ENCODE measurements at regions not wholly inside any gene's neighbourhood (a gene's known extent, or its start where the extent isn't known, plus 50 kb on each side); places are given as distances from the start of the nearest gene placed in this dataset.

DNA sequence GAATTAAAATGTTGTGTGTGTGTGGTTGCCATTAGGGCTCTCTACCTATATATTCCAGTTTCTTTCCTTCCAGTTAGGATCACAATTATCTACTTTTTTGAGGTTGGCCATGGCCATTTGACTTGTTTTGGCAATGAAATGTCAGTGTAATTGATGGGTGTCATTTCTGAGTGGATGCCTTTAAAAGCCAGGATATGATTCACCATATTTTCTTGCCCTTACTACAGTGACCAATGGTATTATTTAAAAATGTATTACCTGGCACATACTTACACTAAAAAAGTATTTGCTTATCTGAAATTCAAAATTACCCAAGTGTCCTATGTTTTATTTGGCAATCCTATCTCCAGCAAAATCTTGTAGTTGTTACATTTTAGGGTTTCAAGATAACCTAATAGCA is 258.7 kb upstream of the ACTBL2 start:
- no peak for TF ChIP-seq ASH2L (IDR thresholded peaks at IDR 0.05; ENCODE audit: low read length)
- TF ChIP-seq EGR1 (IDR thresholded peaks at IDR 0.05; ENCODE audit: borderline replicate concordance, low read depth, low read length), result no peak
- no peak for TF ChIP-seq TBP (IDR thresholded peaks at IDR 0.05; ENCODE audit: low read depth, low read length)
- no peak for TF ChIP-seq RNF2 (IDR thresholded peaks at IDR 0.05; ENCODE audit: borderline replicate concordance, low read depth, low read length, missing control alignments, poor library complexity, severe bottlenecking)
- TF ChIP-seq CBX8 (IDR thresholded peaks at IDR 0.05; ENCODE audit: borderline replicate concordance, low read depth, low read length), result no peak
- no peak for TF ChIP-seq JUN (IDR thresholded peaks at IDR 0.05; ENCODE audit: low read depth, low read length)
- TF ChIP-seq CHD1 (IDR thresholded peaks at IDR 0.05; ENCODE audit: low read depth, low read length), result no peak
- no peak for TF ChIP-seq GABPA (IDR thresholded peaks at IDR 0.05; ENCODE audit: borderline replicate concordance, insufficient read depth, low read length)
- no peak for TF ChIP-seq CTBP2 (IDR thresholded peaks at IDR 0.05; ENCODE audit: borderline replicate concordance, insufficient read depth, insufficient read length, low read length)
- no peak for TF ChIP-seq RBBP5 (IDR thresholded peaks at IDR 0.05; ENCODE audit: borderline replicate concordance, low read depth, low read length)
- TF ChIP-seq YY1 (IDR thresholded peaks at IDR 0.05; ENCODE audit: low read depth, low read length), result no peak
- TF ChIP-seq SAP30 (IDR thresholded peaks at IDR 0.05; ENCODE audit: insufficient read depth, insufficient replicate concordance, low read length), result no peak
- Histone ChIP-seq H4K91ac (replicated peaks; ENCODE audit: insufficient read length, low read length) (no peak overlapping the region), H2BK120ac (replicated peaks; ENCODE audit: low read depth, low read length) (no peak overlapping the region), H3K9ac (replicated peaks in 1 of 4; ENCODE audit: extremely low read depth in 1 of 4, low read depth in 3 of 4, low read length in 3 of 4) (no peak overlapping the region), H3K14ac (ENCODE audit: insufficient read length) (no peak overlapping the region), H3K4me2 (ENCODE audit: insufficient read depth in 1 of 2, low read depth in 2 of 2, low read length in 2 of 2) (no peak overlapping the region), H2BK15ac (ENCODE audit: low read length) (no peak overlapping the region), H3K27me3 (replicated peaks in 1 of 4; ENCODE audit: control insufficient read depth in 3 of 4, extremely low read depth in 1 of 4, insufficient read depth in 3 of 4, low read length in 3 of 4) (no peaks in the 10 kb centered on the region), H2BK5ac (ENCODE audit: low read depth, low read length) (no peak overlapping the region), H3K27ac (ENCODE audit: low read depth, low read length) (no peak overlapping the region), H2AK5ac (ENCODE audit: low read depth, low read length) (no peak overlapping the region), H3K56ac (replicated peaks; ENCODE audit: insufficient read length, low read depth, low read length) (no peak overlapping the region), H3K79me2 (ENCODE audit: control insufficient read depth in 1 of 2, insufficient read depth in 2 of 2, low read length in 2 of 2) (no peaks in the 10 kb centered on the region), H3K9me3 (ENCODE audit: insufficient read depth in 2 of 2, low read depth in 1 of 2, low read length in 1 of 2) (no peaks in the 10 kb centered on the region), H2BK20ac (ENCODE audit: low read length) (no peak overlapping the region), H3K4me3 (ENCODE audit: extremely low read depth in 1 of 4, insufficient read depth in 2 of 4, low read depth in 3 of 4, low read length in 4 of 4) (no peak overlapping the region), H3K23me2 (ENCODE audit: low read depth, low read length) (no peaks in the 10 kb centered on the region; the same call in 1 of the 2 replicates), H4K5ac (ENCODE audit: insufficient read length, low read depth, low read length) (no peak overlapping the region), H3K18ac (ENCODE audit: extremely low read depth, low read length) (no peak overlapping the region), H3K23ac (ENCODE audit: insufficient read length) (no peak overlapping the region), H3K4me1 (replicated peaks in 1 of 4; ENCODE audit: control insufficient read depth in 3 of 4, insufficient read depth in 4 of 4, low read length in 3 of 4) (peaks cover 0 to 4% (median 0%) of the 10 kb centered on the region in 4 experiments; a peak in 1 of 7 replicates), H2BK12ac (ENCODE audit: low read depth, low read length) (no peak overlapping the region), H2AFZ (ENCODE audit: low read length) (no peak overlapping the region), H3K79me1 (ENCODE audit: low read depth, low read length) (no peaks in the 10 kb centered on the region), H4K8ac (ENCODE audit: extremely low read depth, insufficient read depth, low read length) (no peak overlapping the region), H3K36me3 (ENCODE audit: control insufficient read depth in 2 of 4, insufficient read depth in 4 of 4, low read length in 3 of 4) (no peaks in the 10 kb centered on the region), H3K4ac (replicated peaks; ENCODE audit: insufficient read length, low read depth, low read length) (no peak overlapping the region), H4K20me1 (replicated peaks in 1 of 2; ENCODE audit: control insufficient read depth in 1 of 2, insufficient read depth in 2 of 2, low read length in 2 of 2) (no peaks in the 10 kb centered on the region)
- POLR2A ChIA-PET (ENCODE audit: partially characterized antibody), result no interaction called here
- DNase-seq (ENCODE audit: low read depth in 1 of 2, low spot score in 2 of 2) (no peak), FAIRE-seq (no peak)
- CTCF ChIA-PET (ENCODE audit: partially characterized antibody), result no interaction called here

Data from H1 (cell line).